Body of pancreas (tissue), 4 donors: ENCODE measurements at regions not wholly inside any gene's neighbourhood (a gene's known extent, or its start where the extent isn't known, plus 50 kb on each side); places are given as distances from the start of the nearest gene placed in this dataset.

Experiments used
- ATAC-seq: fragments of 150-250 bp; one replicate; pipeline ENCODE4 v1.9.1; 2016
- DNase-seq, 4 donors: peaks; one replicate each; pipeline ENCODE4 v3.0.0-alpha.2; 2019
- H3K27ac ChIP-seq, 4 donors: fragments of 200-600 bp; sonication (generic); 1 replicate in 3 of 4; 2 replicates in 1 of 4; pipeline versions ENCODE4 v1.5.1 to v1.6.1; 2016 to 2019; ENCODE audit warnings: mild to moderate bottlenecking in 1 of 4, mixed read lengths in 1 of 4, moderate library complexity in 1 of 4
- H3K27me3 ChIP-seq, 2 donors: fragments of 200-600 bp; sonication (generic); one replicate each; pipeline ENCODE4 v1.6.0; 2016; ENCODE audit warnings: mild to moderate bottlenecking in 1 of 2
- H3K36me3 ChIP-seq, 2 donors: fragments of 200-600 bp; sonication (generic); replicated peaks in 1 of 2; 2 replicates each; pipeline ENCODE4 v1.5.1; 2016; ENCODE audit warnings: low read depth in 2 of 2; ENCODE audit not compliant: insufficient read depth in 1 of 2
- H3K4me1 ChIP-seq: fragments of 200-600 bp; sonication (generic); one replicate; pipeline ENCODE4 v1.6.0; 2016
- H3K4me3 ChIP-seq, 2 donors: fragments of 200-600 bp; sonication (generic); 1 replicate in 1 of 2; 2 replicates in 1 of 2; pipeline ENCODE4 v1.5.1; 2016 to 2019
- H3K9me3 ChIP-seq, 3 donors: fragments of 200-600 bp; sonication (generic); 1 replicate in 2 of 3; 2 replicates in 1 of 3; pipeline ENCODE4 v1.5.1; 2016
- POLR2A ChIP-seq, 3 donors: fragments of 450-650 bp; IDR thresholded peaks; one replicate each; pipeline ENCODE4 v1.6.1; 2016; ENCODE audit warnings: antibody characterized with exemption in 3 of 3, mild to moderate bottlenecking in 2 of 3
- WGBS, 2 donors: methylation state at CpG; one replicate each; pipeline ENCODE4 v1.1.5; 2017; 5-methylcytosine and 5-hydroxymethylcytosine counted together
- intact Hi-C: fragments of 100-400 bp; cut with DNase I; formaldehyde crosslinking; loops from one replicate; pipeline ENCODE4 v1.15.1; 2023
- TF ChIP-seq, protein P1 (sequence below), 7 experiments: fragments of 450-650 bp in 4 of 7; fragments of 200-600 bp in 3 of 7; sonication (generic) in 3 of 7; IDR thresholded peaks; one replicate each; pipeline ENCODE4 v1.5.1; 2016 to 2019; ENCODE audit warnings: antibody characterized with exemption in 7 of 7

DNA sequence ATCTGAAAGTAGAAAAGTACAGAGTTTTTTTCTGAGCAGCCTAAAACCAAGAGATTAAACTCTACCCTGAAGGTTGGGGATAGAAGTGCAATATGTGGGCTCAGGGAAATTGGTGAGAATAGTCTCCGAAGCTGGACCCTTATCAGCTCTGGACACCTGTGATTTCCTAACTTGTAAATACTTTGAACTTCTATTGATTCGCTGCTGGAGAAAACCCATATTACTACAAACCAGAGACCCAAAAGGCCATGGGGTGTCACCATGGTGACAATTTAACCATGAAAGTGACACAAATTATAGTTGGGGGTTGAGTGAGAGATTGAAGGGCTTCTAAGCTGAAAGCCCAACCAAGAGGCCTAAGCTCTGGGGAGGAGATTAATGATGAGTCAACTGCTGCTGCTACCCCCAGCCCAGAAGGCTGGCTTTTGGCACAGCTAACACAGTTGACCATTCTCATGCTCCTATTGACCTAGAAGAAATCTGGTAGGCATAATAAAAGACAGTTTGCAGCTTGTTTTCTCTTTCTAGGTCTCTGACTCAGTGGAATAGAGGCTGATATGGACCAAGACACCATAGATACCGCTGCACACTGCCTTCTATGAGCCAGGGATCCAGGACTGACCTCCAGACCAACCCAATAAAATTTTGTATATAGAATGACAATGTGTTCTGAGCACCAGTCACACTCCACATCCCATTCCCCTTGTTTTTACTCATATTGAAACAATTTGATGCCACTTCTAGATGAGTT lies 131.9 kb upstream of the FNDC3A start:
- intact Hi-C loops: no loop called here

GRCh38 chr13:48844676-48845075 lies 131.0 kb upstream of the FNDC3A start:
- Histone ChIP-seq H3K27me3 (no peaks in the 10 kb centered on the region), H3K4me1 (no peaks in the 10 kb centered on the region), H3K27ac (no peak overlapping the region), H3K4me3 (no peak overlapping the region), H3K9me3 (no peaks in the 10 kb centered on the region), H3K36me3 (no peaks in the 10 kb centered on the region)
- 85 to 92% methylated on average over 2 of the region's 2 CpGs for WGBS, 2 donors
- intact Hi-C loops: no loop called here
- DNase-seq: no peak
- TF ChIP-seq POLR2A (IDR thresholded peaks at IDR 0.05): no peak
- TF ChIP-seq, protein P1, sequence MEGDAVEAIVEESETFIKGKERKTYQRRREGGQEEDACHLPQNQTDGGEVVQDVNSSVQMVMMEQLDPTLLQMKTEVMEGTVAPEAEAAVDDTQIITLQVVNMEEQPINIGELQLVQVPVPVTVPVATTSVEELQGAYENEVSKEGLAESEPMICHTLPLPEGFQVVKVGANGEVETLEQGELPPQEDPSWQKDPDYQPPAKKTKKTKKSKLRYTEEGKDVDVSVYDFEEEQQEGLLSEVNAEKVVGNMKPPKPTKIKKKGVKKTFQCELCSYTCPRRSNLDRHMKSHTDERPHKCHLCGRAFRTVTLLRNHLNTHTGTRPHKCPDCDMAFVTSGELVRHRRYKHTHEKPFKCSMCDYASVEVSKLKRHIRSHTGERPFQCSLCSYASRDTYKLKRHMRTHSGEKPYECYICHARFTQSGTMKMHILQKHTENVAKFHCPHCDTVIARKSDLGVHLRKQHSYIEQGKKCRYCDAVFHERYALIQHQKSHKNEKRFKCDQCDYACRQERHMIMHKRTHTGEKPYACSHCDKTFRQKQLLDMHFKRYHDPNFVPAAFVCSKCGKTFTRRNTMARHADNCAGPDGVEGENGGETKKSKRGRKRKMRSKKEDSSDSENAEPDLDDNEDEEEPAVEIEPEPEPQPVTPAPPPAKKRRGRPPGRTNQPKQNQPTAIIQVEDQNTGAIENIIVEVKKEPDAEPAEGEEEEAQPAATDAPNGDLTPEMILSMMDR (IDR thresholded peaks at IDR 0.05): no peak
- no peak for ATAC-seq

More for the DNA sequence above, 131.9 kb upstream of the FNDC3A start:
- Histone ChIP-seq H3K9me3 (no peaks in the 10 kb centered on the region), H3K27ac (no peak overlapping the region), H3K36me3 (no peaks in the 10 kb centered on the region), H3K4me1 (no peaks in the 10 kb centered on the region), H3K27me3 (no peaks in the 10 kb centered on the region), H3K4me3 (no peak overlapping the region)
- WGBS, 2 donors: 46 to 51% methylated on average over 3 of the region's 3 CpGs
- DNase-seq: no peak
- TF ChIP-seq, protein P1 (IDR thresholded peaks at IDR 0.05): no peak
- no peak for TF ChIP-seq POLR2A (IDR thresholded peaks at IDR 0.05)
- no peak for ATAC-seq

DNA sequence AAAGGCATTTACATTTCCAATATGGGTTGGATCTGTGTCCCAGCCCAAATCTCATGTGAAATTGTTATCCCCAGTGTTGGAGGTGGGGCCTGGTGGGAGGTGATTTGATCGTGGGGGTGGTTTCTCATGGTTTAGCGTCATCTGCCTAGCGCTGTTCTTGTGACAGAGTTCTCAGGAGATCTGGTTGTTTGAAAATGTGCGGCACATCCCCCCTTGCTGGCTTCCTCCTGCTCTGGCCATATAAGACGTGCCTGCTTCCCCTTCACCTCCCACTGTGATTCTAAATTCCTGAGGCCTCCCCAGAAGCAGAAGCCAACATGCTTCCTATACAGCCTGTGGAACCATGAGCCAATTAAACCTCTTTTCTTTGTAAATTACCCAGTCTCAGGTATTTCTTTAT lies 126.2 kb upstream of the FNDC3A start:
- intact Hi-C loops: no loop called here
- 84 to 87% methylated on average over 5 of the region's 5 CpGs for WGBS, 2 donors

GRCh38 chr13:48851707-48852106 lies 124.0 kb upstream of the FNDC3A start:
- TF ChIP-seq, protein P1 (IDR thresholded peaks at IDR 0.05): no peak
- TF ChIP-seq POLR2A (IDR thresholded peaks at IDR 0.05): no peak

More for the DNA sequence above, 126.2 kb upstream of the FNDC3A start:
- no peak for ATAC-seq
- Histone ChIP-seq H3K27me3 (no peaks in the 10 kb centered on the region), H3K27ac (no peak overlapping the region), H3K36me3 (no peaks in the 10 kb centered on the region), H3K4me1 (no peaks in the 10 kb centered on the region), H3K4me3 (no peak overlapping the region), H3K9me3 (no peaks in the 10 kb centered on the region)
- DNase-seq: no peak
- TF ChIP-seq, protein P1 (IDR thresholded peaks at IDR 0.05): no peak
- no peak for TF ChIP-seq POLR2A (IDR thresholded peaks at IDR 0.05)

More at GRCh38 chr13:48851707-48852106, 124.0 kb upstream of the FNDC3A start:
- WGBS, 2 donors: 76 to 78% methylated on average over 2 of the region's 2 CpGs
- Histone ChIP-seq H3K4me3 (no peak overlapping the region), H3K9me3 (no peaks in the 10 kb centered on the region), H3K36me3 (no peaks in the 10 kb centered on the region), H3K27ac (no peak overlapping the region), H3K27me3 (no peaks in the 10 kb centered on the region), H3K4me1 (no peaks in the 10 kb centered on the region)
- intact Hi-C loops: no loop called here
- DNase-seq: no peak
- no peak for ATAC-seq
